ENCODE measurements at regions not wholly inside any gene's neighbourhood (a gene's known extent, or its start where the extent isn't known, plus 50 kb on each side); places are given as distances from the start of the nearest gene placed in this dataset.

- DNase-seq = no peak
- intact Hi-C loops (cut with DNase I) = no loop called here
- no peak for FAIRE-seq
- TF ChIP-seq CTCF (IDR thresholded peaks at IDR 0.05; ENCODE audit: borderline replicate concordance, extremely low read depth, insufficient read depth) = no peak
- Histone ChIP-seq H3K27ac (ENCODE audit: low read depth in 2 of 2, low read length in 2 of 2) (no peak overlapping the region), H3K27me3 (ENCODE audit: control insufficient read depth, insufficient read depth, low read length) (no peaks in the 10 kb centered on the region), H3K9ac (ENCODE audit: low read length in 3 of 3) (no peak overlapping the region), H3K4me3 (ENCODE audit: low read length in 3 of 3) (no peak overlapping the region), H3K9me3 (ENCODE audit: control insufficient read depth in 2 of 3, insufficient read depth in 1 of 3, low read length in 3 of 3) (peaks cover 0 to 3% (median 0%) of the 10 kb centered on the region in 3 donors), H3K36me3 (ENCODE audit: control insufficient read depth in 2 of 3, insufficient read depth in 3 of 3, low read length in 3 of 3) (no peaks in the 10 kb centered on the region), H3K4me1 (ENCODE audit: control insufficient read depth in 2 of 3, insufficient read depth in 2 of 3, low read depth in 1 of 3, low read length in 3 of 3) (no peaks in the 10 kb centered on the region)
Observed at GRCh38 chr1:4345094-4345493, 309.3 kb upstream of the AJAP1 start.

DNA sequence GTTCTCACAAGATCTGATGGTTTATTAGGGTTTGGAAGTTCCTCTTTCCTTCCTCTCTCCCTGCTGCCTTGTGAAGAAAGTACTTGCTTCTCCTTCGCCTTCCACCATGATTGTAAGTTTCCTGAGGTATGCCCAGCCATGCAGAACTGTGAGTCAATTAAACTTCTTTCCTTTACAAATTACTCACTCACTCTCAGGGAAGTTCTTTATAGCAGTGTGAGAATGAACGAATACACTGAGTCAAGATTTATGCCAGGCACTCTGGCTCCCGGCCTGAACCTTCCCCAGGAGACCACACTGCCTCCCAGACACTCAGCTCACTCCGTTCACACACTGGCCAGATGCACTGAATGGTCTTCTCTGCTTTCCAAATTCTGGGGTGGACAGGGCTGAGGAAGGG lies 308.3 kb upstream of the AJAP1 start:
- TF ChIP-seq CTCF (IDR thresholded peaks at IDR 0.05; ENCODE audit: borderline replicate concordance, extremely low read depth, insufficient read depth) = no peak

GRCh38 chr1:4351453-4351852 lies 303.0 kb upstream of the AJAP1 start:
- H3K36me3 ChIP-seq (ENCODE audit: control insufficient read depth in 2 of 3, insufficient read depth in 3 of 3, low read length in 3 of 3) = no peaks in the 10 kb centered on the region
- no peak overlapping the region for H3K9ac ChIP-seq (ENCODE audit: low read length in 3 of 3)
- H3K4me3 ChIP-seq (ENCODE audit: low read length in 3 of 3) = no peak overlapping the region
- DNase-seq = no peak
- no peak for TF ChIP-seq CTCF (IDR thresholded peaks at IDR 0.05; ENCODE audit: borderline replicate concordance, extremely low read depth, insufficient read depth)
- no peaks in the 10 kb centered on the region for H3K4me1 ChIP-seq (ENCODE audit: control insufficient read depth in 2 of 3, insufficient read depth in 2 of 3, low read depth in 1 of 3, low read length in 3 of 3)
- no peak overlapping the region for H3K27ac ChIP-seq (ENCODE audit: low read depth in 2 of 2, low read length in 2 of 2)
- H3K9me3 ChIP-seq (ENCODE audit: control insufficient read depth in 2 of 3, insufficient read depth in 1 of 3, low read length in 3 of 3) = no peaks in the 10 kb centered on the region
- no peak for FAIRE-seq
- intact Hi-C loops (cut with DNase I) = no loop called here
- no peaks in the 10 kb centered on the region for H3K27me3 ChIP-seq (ENCODE audit: control insufficient read depth, insufficient read depth, low read length)

More for the DNA sequence above, 308.3 kb upstream of the AJAP1 start:
- intact Hi-C loops (cut with DNase I) = no loop called here
- H3K36me3 ChIP-seq (ENCODE audit: control insufficient read depth in 2 of 3, insufficient read depth in 3 of 3, low read length in 3 of 3) = no peaks in the 10 kb centered on the region
- no peak for FAIRE-seq
- H3K9ac ChIP-seq (ENCODE audit: low read length in 3 of 3) = no peak overlapping the region
- H3K27me3 ChIP-seq (ENCODE audit: control insufficient read depth, insufficient read depth, low read length) = no peaks in the 10 kb centered on the region
- no peak for DNase-seq
- H3K9me3 ChIP-seq (ENCODE audit: control insufficient read depth in 2 of 3, insufficient read depth in 1 of 3, low read length in 3 of 3) = no peaks in the 10 kb centered on the region
- H3K4me3 ChIP-seq (ENCODE audit: low read length in 3 of 3) = no peak overlapping the region
- no peaks in the 10 kb centered on the region for H3K4me1 ChIP-seq (ENCODE audit: control insufficient read depth in 2 of 3, insufficient read depth in 2 of 3, low read depth in 1 of 3, low read length in 3 of 3)
- no peak overlapping the region for H3K27ac ChIP-seq (ENCODE audit: low read depth in 2 of 2, low read length in 2 of 2)

Data from kidney (tissue), 13 donors.